ENCODE measurements at regions not wholly inside any gene's neighbourhood (a gene's known extent, or its start where the extent isn't known, plus 50 kb on each side); places are given as distances from the start of the nearest gene placed in this dataset.

DNA sequence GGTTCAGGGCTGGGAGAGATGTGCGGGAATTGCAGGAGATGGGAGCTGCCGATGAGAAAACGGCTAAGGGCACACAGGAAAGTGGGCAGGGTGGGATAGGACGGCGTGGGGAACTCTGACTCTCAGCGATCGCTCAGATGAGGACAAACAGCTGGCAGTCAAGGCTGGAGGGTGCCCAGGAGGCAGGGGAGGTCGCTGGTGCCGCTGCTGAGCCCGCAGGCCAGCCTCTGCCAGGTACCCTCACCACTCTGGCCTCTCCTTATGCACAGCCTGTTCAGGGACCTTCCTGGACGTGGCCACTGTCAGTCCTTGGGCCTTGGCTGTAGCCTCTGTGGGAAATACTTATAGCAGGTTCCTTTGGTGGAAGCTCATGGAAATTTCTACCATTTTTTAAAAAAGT is 308.6 kb downstream of the TEX29 start:
- TF ChIP-seq, protein P1, sequence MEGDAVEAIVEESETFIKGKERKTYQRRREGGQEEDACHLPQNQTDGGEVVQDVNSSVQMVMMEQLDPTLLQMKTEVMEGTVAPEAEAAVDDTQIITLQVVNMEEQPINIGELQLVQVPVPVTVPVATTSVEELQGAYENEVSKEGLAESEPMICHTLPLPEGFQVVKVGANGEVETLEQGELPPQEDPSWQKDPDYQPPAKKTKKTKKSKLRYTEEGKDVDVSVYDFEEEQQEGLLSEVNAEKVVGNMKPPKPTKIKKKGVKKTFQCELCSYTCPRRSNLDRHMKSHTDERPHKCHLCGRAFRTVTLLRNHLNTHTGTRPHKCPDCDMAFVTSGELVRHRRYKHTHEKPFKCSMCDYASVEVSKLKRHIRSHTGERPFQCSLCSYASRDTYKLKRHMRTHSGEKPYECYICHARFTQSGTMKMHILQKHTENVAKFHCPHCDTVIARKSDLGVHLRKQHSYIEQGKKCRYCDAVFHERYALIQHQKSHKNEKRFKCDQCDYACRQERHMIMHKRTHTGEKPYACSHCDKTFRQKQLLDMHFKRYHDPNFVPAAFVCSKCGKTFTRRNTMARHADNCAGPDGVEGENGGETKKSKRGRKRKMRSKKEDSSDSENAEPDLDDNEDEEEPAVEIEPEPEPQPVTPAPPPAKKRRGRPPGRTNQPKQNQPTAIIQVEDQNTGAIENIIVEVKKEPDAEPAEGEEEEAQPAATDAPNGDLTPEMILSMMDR (IDR thresholded peaks at IDR 0.05): no peak

DNA sequence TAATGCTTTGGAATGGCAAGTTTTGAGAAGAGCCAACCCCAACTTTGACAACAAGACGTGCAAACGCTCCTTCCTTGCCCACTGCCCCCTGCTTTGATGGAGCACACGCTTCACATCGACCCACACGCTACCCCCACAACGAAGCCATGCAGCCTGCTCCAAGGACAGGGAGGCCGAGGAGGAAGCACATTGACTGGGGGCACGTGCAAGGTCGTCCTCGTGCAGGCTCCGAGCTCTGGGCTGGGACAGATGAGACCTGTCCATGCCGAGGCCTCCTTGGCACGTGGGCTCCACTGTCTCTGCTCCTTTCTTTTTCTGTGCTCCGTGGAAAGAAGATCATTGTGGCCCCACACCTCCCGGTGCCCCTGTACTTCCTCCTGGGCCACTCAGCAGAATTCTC is 309.0 kb downstream of the TEX29 start:
- TF ChIP-seq, protein P1 (IDR thresholded peaks at IDR 0.05): no peak

DNA sequence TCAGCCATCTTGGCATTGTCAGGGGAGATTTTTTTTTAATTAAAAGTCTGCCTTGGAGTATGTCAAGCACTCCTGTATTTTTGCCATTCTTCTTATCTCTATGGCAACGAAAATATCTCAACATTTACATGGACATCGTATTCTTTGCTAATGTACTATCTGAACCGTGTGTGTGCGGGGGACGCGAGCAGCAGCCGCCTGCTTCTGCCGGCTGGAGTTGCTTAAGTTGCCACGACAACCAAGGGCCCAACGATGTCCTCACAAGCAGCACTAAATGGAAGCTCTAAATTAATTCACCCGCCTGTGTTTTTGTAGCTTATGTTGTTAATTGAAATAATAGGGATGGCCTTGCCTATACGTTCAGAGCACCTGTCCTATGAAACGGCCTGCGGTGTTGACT is 309.5 kb downstream of the TEX29 start:
- TF ChIP-seq, protein P1 (IDR thresholded peaks at IDR 0.05): no peak

DNA sequence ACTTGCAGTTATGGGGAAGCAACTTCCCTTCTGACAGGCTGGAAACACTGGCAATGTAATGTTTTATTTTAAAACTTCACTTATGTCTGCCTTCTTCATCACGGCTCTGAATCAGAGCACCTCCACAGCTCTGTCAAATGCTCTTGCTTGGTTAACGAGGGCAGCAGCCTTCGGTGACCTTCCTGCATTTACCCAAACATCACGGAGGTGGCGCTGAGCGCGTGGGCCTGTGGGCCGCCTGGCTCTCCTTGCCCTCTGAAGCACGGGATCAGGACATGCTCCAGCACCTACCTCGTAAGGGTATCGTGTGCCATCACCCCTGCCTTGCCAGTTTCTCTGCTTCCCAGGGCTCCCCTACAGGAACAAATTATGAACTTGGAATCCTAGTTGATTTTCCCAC is 310.0 kb downstream of the TEX29 start:
- TF ChIP-seq, protein P1 (IDR thresholded peaks at IDR 0.05): no peak

DNA sequence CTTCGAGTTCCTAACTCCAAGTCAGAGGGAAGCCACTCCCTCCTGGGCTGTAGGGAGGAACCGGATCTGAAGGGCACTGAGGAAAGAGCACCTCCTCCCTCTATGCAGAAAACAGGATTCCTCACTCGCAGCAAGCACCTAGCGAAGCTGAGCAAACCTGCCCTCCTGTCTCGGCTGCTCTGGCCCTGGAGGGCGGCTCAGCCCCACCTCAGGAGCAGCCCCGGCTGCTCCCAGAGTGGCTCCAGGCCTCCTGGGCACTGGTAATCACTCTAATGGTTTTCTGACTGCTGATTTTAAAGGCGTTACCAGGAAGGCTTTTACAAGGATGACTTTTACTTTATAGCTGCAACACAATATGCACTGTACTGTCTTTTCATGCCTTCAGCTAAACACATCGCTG is 312.5 kb downstream of the TEX29 start:
- TF ChIP-seq, protein P1 (IDR thresholded peaks at IDR 0.05): no peak

DNA sequence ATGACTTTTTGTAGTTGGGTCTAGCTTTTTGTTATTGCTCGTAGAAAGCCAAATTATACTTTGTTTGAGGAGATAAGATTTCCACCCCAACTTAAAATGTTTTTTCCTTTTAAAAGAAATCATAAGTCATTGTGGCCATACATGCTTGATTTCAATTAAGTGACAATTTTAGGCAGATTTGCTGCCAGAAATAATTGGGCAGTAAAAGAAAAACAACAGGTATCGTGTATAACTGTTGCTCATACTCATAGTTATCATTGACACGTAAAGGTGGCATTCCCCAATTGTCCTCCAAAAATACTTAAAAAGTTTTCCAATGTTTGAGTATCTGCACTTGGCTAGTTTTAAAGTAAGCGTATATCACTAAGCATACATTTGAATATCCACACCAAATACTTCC is 313.0 kb downstream of the TEX29 start:
- TF ChIP-seq, protein P1 (IDR thresholded peaks at IDR 0.05): no peak

DNA sequence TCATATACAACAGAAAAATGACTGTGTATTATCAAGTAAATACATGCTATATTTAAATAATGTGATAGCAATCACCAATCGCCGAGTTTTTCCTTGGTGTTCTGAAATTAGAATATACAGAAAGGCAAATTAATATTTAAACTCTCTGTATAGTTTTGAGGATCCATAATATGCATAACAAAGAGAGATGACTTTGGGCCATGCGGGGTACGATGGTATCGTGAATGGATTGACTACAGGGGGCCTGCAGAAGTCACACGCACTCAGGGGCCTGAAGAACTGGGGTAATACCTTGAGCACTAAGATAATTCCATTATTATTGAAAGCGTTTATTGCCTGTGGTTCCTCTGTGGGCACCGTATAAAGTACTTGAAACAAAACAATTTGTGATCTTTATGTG is 314.0 kb downstream of the TEX29 start:
- TF ChIP-seq, protein P1 (IDR thresholded peaks at IDR 0.05): no peak

DNA sequence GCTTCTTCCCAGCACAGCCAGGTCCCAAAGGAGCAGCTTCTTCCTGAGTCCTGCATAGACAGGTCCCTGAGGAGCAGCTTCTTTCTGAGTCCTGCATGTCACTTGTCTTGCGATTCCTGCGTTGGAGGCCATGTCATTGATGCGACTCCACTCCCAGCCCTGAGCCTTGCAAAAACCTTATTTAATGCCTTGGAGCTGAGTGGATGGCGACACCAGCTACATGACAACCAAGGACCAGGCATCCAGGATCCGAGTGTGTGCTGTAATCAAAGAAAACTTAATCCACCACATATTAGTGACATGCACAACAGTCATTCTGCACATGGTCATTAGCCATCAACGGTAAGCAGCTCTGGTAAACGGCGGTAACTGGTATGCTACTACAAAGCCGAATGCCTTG is 315.8 kb downstream of the TEX29 start:
- TF ChIP-seq, protein P1 (IDR thresholded peaks at IDR 0.05): no peak
